H9 (cell line): ENCODE measurements at regions not wholly inside any gene's neighbourhood (a gene's known extent, or its start where the extent isn't known, plus 50 kb on each side); places are given as distances from the start of the nearest gene placed in this dataset.
A peak's percentile ranks its signal among the peaks of the same experiment; 100 is the strongest.

ENCODE experiments used
- DNase-seq: peaks from one replicate; pipeline ENCODE4 v3.0.0-alpha.2; 2017
- H2AFZ ChIP-seq: one replicate; pipeline ENCODE4 v1.6.1; 2013; ENCODE audit warnings: mild to moderate bottlenecking, low read length, control low read depth, moderate library complexity
- H2AK5ac ChIP-seq: 2 replicates; pipeline ENCODE4 v1.6.1; 2013; ENCODE audit warnings: low read length, control low read depth, mixed read lengths; ENCODE audit not compliant: insufficient read length
- H2BK120ac ChIP-seq: one replicate; pipeline ENCODE4 v1.6.1; 2013; ENCODE audit warnings: low read depth, mild to moderate bottlenecking, low read length, control low read depth, inconsistent platforms; ENCODE audit not compliant: poor library complexity, severe bottlenecking
- H2BK12ac ChIP-seq: 2 replicates; pipeline ENCODE4 v1.6.1; 2013; ENCODE audit warnings: low read length, control low read depth, mixed read lengths, low read depth; ENCODE audit not compliant: insufficient read length
- H2BK15ac ChIP-seq: 2 replicates; pipeline ENCODE4 v1.6.1; 2013; ENCODE audit warnings: low read depth, low read length, control low read depth
- H2BK20ac ChIP-seq: one replicate; pipeline ENCODE4 v1.6.1; 2013; ENCODE audit warnings: low read depth, mild to moderate bottlenecking, low read length, control low read depth, inconsistent platforms; ENCODE audit not compliant: poor library complexity, severe bottlenecking
- H2BK5ac ChIP-seq: 2 replicates; pipeline ENCODE4 v1.6.1; 2013; ENCODE audit warnings: low read length, control low read depth, mixed read lengths; ENCODE audit not compliant: insufficient read length
- H3K14ac ChIP-seq: 2 replicates; pipeline ENCODE4 v1.6.1; 2013; ENCODE audit warnings: low read length, control low read depth; ENCODE audit not compliant: insufficient read depth
- H3K18ac ChIP-seq: 2 replicates; pipeline ENCODE4 v1.6.1; 2013; ENCODE audit warnings: low read depth, mild to moderate bottlenecking, mixed read lengths, low read length, control low read depth; ENCODE audit not compliant: insufficient read length
- H3K23ac ChIP-seq: 2 replicates; pipeline ENCODE4 v1.6.1; 2013; ENCODE audit warnings: low read length, control low read depth, mixed read lengths, low read depth; ENCODE audit not compliant: insufficient read length
- H3K23me2 ChIP-seq: 2 replicates; pipeline ENCODE4 v1.6.1; 2013; ENCODE audit warnings: low read depth, mild to moderate bottlenecking, mixed read lengths, low read length, control low read depth; ENCODE audit not compliant: insufficient read length, poor library complexity, severe bottlenecking
- H3K27ac ChIP-seq: 2 replicates; pipeline ENCODE4 v1.5.1; 2013; ENCODE audit warnings: low read length, control low read depth, mixed read lengths, low read depth; ENCODE audit not compliant: insufficient read length
- H3K27me3 ChIP-seq: 2 replicates; pipeline ENCODE4 v1.6.1; 2013; ENCODE audit warnings: low read length, control low read depth, inconsistent platforms; ENCODE audit not compliant: insufficient read depth
- H3K4ac ChIP-seq: 2 replicates; pipeline ENCODE4 v1.6.1; 2013; ENCODE audit warnings: low read depth, mild to moderate bottlenecking, control low read depth, inconsistent platforms, low read length, moderate library complexity
- H3K4me1 ChIP-seq: 2 replicates; pipeline ENCODE4 v1.6.1; 2013; ENCODE audit warnings: low read length, control low read depth, inconsistent platforms; ENCODE audit not compliant: insufficient read depth
- H3K4me2 ChIP-seq: 2 replicates; pipeline ENCODE4 v1.6.1; 2013; ENCODE audit warnings: low read length, control low read depth, mixed read lengths; ENCODE audit not compliant: insufficient read length, insufficient read depth
- H3K56ac ChIP-seq: 2 replicates; pipeline ENCODE4 v1.6.1; 2013; ENCODE audit warnings: low read depth, mild to moderate bottlenecking, mixed read lengths, low read length, control low read depth; ENCODE audit not compliant: insufficient read length
- H3K79me1 ChIP-seq: 2 replicates; pipeline ENCODE4 v1.6.1; 2013; ENCODE audit warnings: low read depth, mild to moderate bottlenecking, moderate library complexity, low read length, control low read depth, inconsistent platforms; ENCODE audit not compliant: insufficient read depth, poor library complexity, severe bottlenecking
- H3K79me2 ChIP-seq: 2 replicates; pipeline ENCODE4 v1.6.1; 2013; ENCODE audit warnings: low read length, control low read depth, inconsistent platforms; ENCODE audit not compliant: insufficient read depth
- H3K9ac ChIP-seq: 2 replicates; pipeline ENCODE4 v1.6.1; 2013; ENCODE audit warnings: low read length, control low read depth, mixed read lengths; ENCODE audit not compliant: insufficient read length; ENCODE audit errors: extremely low read depth
- H3K9me3 ChIP-seq: one replicate; pipeline ENCODE4 v1.6.1; 2013; ENCODE audit warnings: low read depth, low read length, inconsistent platforms; ENCODE audit not compliant: control insufficient read depth
- H3T11ph ChIP-seq: one replicate; pipeline ENCODE4 v1.6.1; 2013; ENCODE audit warnings: mild to moderate bottlenecking, low read length, control low read depth, inconsistent platforms
- H4K20me1 ChIP-seq: one replicate; pipeline ENCODE4 v1.6.1; 2013; ENCODE audit not compliant: control insufficient read depth, insufficient read length, insufficient read depth
- H4K5ac ChIP-seq: 2 replicates; pipeline ENCODE4 v1.6.1; 2013; ENCODE audit warnings: low read depth, mild to moderate bottlenecking, mixed read lengths, low read length, control low read depth; ENCODE audit not compliant: insufficient read length
- H4K8ac ChIP-seq: replicated peaks from 2 replicates; pipeline ENCODE4 v1.6.1; 2013; ENCODE audit warnings: low read length, control low read depth, mixed read lengths, low read depth; ENCODE audit not compliant: insufficient read length
- H4K91ac ChIP-seq: 2 replicates; pipeline ENCODE4 v1.6.1; 2013; ENCODE audit warnings: low read depth, mild to moderate bottlenecking, moderate library complexity, mixed read lengths, low read length, control low read depth; ENCODE audit not compliant: insufficient read length
- H3K27ac Mint-ChIP-seq, 3 experiments: 2 replicates in 2 of 3; 3 replicates in 1 of 3; pipeline ENCODE4 v1.8.0; 2020 to 2021; ENCODE audit warnings: mixed read lengths in 3 of 3, mild to moderate bottlenecking in 1 of 3, moderate library complexity in 1 of 3
- H3K27me3 Mint-ChIP-seq: 2 replicates; pipeline ENCODE4 v1.8.0; 2021; ENCODE audit warnings: low read depth, mild to moderate bottlenecking, moderate library complexity, mixed read lengths
- H3K36me3 Mint-ChIP-seq, 3 experiments: 2 replicates in 2 of 3; 3 replicates in 1 of 3; pipeline ENCODE4 v1.8.0; 2020 to 2021; ENCODE audit warnings: low read depth in 3 of 3, mixed read lengths in 3 of 3; ENCODE audit not compliant: insufficient read depth in 1 of 3
- H3K4me1 Mint-ChIP-seq, 2 experiments: 2 replicates each; pipeline ENCODE4 v1.8.0; 2020; ENCODE audit warnings: mixed read lengths in 2 of 2
- H3K4me3 Mint-ChIP-seq, 2 experiments: 2 replicates in 1 of 2; 3 replicates in 1 of 2; pipeline ENCODE4 v1.8.0; 2020 to 2021; ENCODE audit warnings: mild to moderate bottlenecking in 2 of 2, mixed read lengths in 2 of 2, moderate library complexity in 1 of 2
- H3K9me3 Mint-ChIP-seq, 2 experiments: 2 replicates in 1 of 2; 3 replicates in 1 of 2; pipeline ENCODE4 v1.8.0; 2020; ENCODE audit warnings: mild to moderate bottlenecking in 2 of 2, mixed read lengths in 2 of 2, moderate library complexity in 1 of 2
- WGBS: extraction: QIAGEN DNeasy Blood & Tissue Kit; methylation state at CpG from one replicate; pipeline ENCODE4 v1.1.7; 2013; ENCODE audit warnings: missing lambda C conversion rate, low lambda C conversion rate, mixed read lengths; ENCODE audit not compliant: insufficient read length; ENCODE audit errors: extremely low coverage; 5-methylcytosine and 5-hydroxymethylcytosine counted together
- TF ChIP-seq, protein P1 (sequence below): fragments of 200-600 bp; sonication (generic); conservative IDR thresholded peaks from 3 replicates; pipeline ENCODE4 v1.8.0; 2021; ENCODE audit warnings: antibody characterized with exemption, mild to moderate bottlenecking

DNA sequence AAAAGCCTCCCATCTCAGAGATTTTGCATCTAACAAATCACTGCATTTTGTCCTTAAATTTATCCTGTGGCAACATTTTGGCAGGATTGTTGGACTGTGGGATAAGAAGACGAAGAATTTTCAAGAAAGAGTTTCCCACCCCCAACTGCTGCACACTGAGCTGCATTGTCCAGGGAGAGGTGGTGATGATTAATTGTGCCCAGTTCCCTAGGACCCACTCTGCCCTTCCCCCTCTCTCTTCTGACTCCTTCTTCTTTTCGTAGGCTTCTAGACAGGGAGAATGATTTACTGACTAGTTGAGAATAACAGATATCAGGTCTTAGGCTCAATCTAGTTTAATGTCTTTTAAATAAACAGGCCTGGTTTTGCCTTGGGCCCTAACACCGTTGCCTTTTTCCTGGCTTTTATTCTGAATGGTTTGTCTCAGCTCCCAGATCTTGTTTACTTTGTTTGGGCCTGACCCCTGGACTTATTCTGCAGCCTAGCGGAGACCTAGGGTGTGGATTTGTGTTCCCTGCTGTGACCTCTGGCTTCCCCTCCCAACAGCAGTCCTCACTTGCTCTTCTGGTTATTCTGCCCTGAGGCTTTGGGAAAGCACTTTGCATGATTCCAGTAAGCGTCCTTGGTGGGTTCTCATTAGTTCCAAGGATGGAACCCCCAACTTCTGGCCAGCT, 233.3 kb downstream of the INSIG2 start:
- Mint-ChIP-seq H3K4me3 (peak overlapping the region; percentile 6 to 11; a peak in 3 of 5 replicates), H3K9me3 (0 out of 5 replicates have a peak, but pooled peaks cover 0 to 2% of the 10 kb centered on the region in 2 experiments), H3K27me3 (no peaks in the 10 kb centered on the region), H3K4me1 (peaks cover 63 to 64% of the 10 kb centered on the region in 2 experiments), H3K36me3 (peaks cover 0 to 6% (median 2%) of the 10 kb centered on the region in 3 experiments; a peak in 2 of 7 replicates), H3K27ac (peak overlapping the region; percentile 8 to 89 (median 82); a peak in 4 of 7 replicates)
- Histone ChIP-seq H3K9me3 (no peaks in the 10 kb centered on the region), H3K79me2 (no peaks in the 10 kb centered on the region), H2BK120ac (peak overlapping the region; percentile 30), H3K14ac (peak overlapping the region; percentile 3; the same call in 1 of the 2 replicates), H3K4ac (no peak overlapping the region), H4K5ac (no peak overlapping the region), H3T11ph (no peak overlapping the region), H2BK5ac (no peak overlapping the region), H3K4me1 (peaks cover 20% of the 10 kb centered on the region; the same call in 1 of the 2 replicates), H3K18ac (no peak overlapping the region), H3K79me1 (no peaks in the 10 kb centered on the region), H2AK5ac (no peak overlapping the region), H4K8ac (no peak overlapping the region), H3K9ac (no peak overlapping the region), H3K56ac (no peak overlapping the region), H2BK12ac (no peak overlapping the region), H3K27ac (no peak overlapping the region), H2AFZ (no peak overlapping the region), H3K4me2 (peak overlapping the region; percentile 23), H3K23ac (no peak overlapping the region), H2BK20ac (no peak overlapping the region), H4K91ac (no peak overlapping the region), H3K27me3 (no peaks in the 10 kb centered on the region), H3K23me2 (peaks cover 2% of the 10 kb centered on the region), H4K20me1 (no peaks in the 10 kb centered on the region), H2BK15ac (no peak overlapping the region)
- TF ChIP-seq, protein P1, sequence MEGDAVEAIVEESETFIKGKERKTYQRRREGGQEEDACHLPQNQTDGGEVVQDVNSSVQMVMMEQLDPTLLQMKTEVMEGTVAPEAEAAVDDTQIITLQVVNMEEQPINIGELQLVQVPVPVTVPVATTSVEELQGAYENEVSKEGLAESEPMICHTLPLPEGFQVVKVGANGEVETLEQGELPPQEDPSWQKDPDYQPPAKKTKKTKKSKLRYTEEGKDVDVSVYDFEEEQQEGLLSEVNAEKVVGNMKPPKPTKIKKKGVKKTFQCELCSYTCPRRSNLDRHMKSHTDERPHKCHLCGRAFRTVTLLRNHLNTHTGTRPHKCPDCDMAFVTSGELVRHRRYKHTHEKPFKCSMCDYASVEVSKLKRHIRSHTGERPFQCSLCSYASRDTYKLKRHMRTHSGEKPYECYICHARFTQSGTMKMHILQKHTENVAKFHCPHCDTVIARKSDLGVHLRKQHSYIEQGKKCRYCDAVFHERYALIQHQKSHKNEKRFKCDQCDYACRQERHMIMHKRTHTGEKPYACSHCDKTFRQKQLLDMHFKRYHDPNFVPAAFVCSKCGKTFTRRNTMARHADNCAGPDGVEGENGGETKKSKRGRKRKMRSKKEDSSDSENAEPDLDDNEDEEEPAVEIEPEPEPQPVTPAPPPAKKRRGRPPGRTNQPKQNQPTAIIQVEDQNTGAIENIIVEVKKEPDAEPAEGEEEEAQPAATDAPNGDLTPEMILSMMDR = peak; percentile 40; the same call in 2 of the 3 replicates
- no CpG with 5 or more reads among the region's 5 CpGs for WGBS
- DNase-seq = peak; percentile 64
